ENCODE measurements at regions not wholly inside any gene's neighbourhood (a gene's known extent, or its start where the extent isn't known, plus 50 kb on each side); places are given as distances from the start of the nearest gene placed in this dataset.

DNA sequence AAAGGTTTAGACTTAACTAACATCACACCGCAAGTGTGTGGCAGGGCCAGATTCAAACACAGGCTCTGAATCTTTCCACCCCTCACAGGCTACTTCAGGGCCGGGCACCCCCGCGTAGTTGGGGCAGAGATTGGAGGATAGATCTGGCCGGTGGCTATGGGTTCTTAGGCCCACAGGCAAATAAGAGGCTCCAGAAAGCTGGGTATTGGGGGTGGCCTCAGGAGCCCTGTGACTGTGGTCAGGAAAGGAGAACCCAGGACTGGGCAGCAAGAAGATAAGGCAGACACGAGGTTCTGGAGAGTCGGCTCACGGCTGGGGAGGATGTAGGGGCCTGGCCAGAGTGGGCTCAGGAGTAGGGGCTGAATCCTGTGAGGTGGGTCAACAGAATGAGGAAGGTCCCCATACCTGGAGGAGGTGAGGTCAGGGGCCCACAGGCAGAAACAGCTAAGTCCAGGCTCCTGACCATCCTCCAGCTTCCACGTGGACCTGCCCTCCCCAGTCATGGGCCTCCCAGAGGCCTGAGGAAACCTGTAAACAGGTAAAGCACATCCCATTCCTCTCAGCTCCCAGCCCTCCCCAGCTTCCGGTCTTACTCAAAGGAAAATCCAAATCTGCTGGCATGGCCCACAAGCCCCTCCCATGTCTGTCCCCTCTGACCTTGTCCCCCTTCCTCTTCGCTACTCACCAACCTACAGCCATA, 306.2 kb downstream of the MATN1 start:
- no peak for DNase-seq

GRCh38 chr1:30416221-30416820, 307.1 kb downstream of the MATN1 start:
- no peak for DNase-seq

DNA sequence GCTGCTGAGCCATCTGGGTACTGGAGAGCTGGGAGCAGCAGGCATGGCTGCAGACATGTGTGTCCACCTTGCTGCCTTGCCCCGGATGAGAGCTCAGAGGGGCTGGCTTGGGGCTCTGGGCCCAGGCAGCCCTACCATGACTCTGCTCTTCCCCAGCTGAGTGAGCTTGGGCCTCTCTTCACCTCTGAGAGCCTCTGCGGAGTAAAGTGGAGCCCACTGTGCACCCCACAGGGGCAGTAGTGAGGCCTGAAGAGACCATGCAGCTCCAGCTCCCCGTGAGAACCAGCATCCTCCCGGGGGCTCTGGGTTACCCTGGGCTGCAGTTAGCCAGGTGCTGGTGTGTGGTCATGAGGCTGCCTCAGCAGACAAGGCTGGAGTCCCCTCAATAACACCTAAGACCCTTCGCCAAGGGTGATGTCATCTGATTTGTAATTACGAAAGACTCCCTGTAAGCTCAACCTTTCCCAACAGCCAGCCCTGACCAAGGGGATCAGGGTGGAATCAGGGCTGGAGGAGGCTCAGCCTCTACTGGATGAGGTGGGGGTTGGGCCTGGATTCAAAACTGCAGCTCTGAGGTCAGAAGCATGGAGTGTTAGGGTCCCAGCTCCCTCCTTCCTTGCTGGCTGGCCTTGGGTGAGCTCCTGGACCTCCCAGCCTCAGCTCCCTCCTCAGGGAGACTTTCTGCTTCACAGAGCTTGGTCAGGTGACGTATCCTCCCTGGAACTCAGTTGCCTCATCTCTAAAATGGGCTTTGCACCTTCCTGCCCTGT, 308.0 kb downstream of the MATN1 start:
- no peak for DNase-seq

GRCh38 chr1:30414851-30415165, 308.6 kb downstream of the MATN1 start:
- DNase-seq: no peak

DNA sequence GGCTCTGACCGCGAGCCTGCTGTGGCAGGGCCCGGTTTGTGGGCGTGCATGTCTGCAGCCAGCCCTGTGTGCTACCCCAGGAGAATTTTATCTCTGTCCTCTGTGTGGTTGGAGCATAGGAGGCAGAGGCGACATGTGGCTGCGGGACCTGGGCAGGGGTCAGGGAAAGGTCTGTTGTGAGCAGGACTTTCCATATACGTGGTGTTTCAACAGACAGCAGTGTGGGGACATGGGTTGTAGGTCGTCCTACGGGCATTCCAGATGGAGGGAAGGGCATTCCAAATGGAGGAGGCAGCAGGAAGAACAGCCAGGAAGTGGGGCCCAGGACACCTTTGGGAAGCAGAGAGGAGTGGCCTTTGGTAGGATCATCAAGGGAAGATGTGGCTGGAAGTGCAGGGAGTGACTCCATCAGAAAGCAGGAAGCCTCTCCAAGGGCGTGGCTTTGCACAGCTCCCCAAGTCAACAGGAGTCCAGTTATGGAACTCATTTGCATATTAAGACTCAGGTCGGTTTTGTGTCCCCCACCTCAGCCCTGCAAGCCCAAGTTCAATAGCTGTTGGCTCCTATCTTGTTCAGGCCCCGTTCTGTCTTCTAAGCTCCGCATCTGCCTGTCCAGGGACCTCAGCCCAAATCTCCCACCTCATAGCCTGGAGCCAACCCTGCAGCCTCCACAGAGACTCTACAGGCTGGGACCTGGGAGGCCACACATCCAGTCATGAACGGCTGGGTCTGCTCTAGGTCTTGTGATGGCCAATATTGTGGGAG, 309.1 kb downstream of the MATN1 start:
- no peak for DNase-seq

DNA sequence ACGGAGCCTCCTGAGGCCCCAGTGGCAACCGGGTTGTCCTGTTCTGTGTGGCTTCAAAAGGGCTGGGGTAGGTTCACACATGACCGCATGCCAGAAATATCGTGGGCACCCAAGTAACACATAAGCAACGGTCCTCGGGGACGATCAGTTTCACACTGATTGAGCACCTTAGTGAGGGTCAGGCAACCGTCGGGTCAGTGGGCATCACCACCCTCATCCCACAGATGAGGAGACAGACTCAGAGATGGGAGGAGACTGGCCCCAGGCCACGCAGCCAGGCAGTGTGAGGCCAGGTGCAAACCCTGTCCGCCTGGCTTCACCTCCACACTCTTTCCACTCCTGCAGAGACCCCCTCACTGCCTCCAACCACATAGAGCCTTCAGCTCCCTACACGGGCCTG, 309.8 kb downstream of the MATN1 start:
- DNase-seq: no peak

DNA sequence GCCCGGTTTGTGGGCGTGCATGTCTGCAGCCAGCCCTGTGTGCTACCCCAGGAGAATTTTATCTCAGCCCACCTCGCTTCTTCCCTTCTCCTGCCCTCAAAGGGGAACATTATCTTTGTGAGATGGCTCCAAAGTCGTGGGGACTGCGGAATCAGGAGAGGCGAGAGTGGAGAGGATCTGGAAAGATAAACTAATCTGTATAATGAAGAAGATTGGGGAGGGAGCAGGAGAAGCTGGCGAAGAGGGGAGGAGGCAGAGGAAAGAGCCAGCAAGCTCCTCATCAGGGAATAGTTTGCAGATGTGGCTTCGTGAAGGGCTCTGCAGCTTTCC, 310.3 kb downstream of the MATN1 start:
- no peak for DNase-seq

GRCh38 chr1:30412241-30413110, 310.9 kb downstream of the MATN1 start:
- DNase-seq: no peak

GRCh38 chr1:30411206-30411605, 312.2 kb downstream of the MATN1 start:
- no peak for DNase-seq

GRCh38 chr1:30410153-30410851, 313.1 kb downstream of the MATN1 start:
- DNase-seq: no peak

GRCh38 chr1:30409476-30410152, 313.8 kb downstream of the MATN1 start:
- no peak for DNase-seq

GRCh38 chr1:30407865-30408580, 315.4 kb downstream of the MATN1 start:
- no peak for DNase-seq

GRCh38 chr1:30406996-30407864, 316.2 kb downstream of the MATN1 start:
- no peak for DNase-seq

DNA sequence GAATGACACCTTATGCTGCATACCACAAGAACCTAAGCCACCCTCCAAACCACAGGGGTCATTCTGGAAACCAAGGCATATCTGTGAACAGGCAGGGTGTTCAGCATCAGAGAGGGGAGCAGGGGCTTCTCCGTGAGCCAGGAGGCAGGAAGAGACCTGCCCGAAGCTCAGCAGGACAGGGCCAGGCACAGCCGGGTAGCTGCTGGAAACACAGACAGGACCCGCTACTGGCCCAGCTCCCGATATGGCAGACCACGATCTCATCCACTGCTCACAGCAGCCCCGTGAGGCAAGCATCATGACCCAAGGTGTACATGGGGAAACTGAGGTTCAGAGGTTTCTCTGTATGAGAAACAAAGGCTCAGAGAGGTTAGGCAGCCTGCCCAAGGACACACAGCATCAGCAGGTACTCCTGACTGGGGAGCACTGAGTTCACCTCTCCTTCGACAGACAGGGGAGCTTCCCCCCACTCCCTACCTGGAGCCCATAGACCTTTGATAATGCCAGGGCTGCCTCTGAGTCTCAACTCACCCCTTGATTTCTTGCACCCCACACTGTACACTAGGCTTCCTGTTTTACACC, 317.7 kb downstream of the MATN1 start:
- no peak for DNase-seq

DNA sequence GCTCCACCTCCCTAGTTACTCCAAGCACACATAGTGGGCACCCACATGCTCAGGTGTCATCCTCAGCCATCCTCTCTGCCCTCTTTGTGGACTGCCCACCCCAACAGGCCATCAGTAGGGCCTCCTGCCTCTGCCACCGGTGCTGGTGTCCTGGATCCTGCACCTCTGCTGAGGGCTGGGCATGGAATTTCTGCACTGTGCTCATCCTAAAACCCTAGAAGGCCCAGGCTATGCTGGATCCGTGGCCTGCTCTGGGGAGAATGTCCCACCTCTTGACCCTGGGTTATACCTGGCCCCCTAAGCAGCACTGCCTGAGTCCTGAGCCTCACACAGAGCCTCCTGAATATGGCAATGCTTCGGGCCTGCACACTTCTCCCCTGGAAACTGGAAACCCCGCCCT, 318.3 kb downstream of the MATN1 start:
- no peak for DNase-seq

DNA sequence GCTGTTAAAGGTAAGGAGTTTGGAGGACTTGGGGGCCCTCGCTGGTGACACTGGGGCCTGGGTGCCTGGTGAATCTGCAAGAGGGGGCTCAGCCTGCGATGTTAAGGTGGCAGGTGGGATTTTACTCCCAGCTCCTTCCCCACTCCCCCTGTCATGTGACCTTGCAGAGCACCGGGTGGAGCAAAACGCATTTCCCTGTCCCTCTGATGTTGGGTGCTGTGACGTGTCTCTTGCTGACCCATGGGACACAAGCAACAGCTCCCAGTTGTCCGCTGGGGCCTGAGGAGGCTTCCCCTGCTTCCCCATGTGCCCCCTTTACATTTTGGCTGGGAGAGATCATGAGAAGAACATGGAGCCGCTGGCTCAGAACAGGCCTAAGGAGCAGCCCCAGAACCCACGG, 319.0 kb downstream of the MATN1 start:
- DNase-seq: no peak

- no peak for DNase-seq
Observed at GRCh38 chr1:30403726-30404125, 319.7 kb downstream of the MATN1 start.

- DNase-seq: no peak
Observed at GRCh38 chr1:30403061-30403645, 320.2 kb downstream of the MATN1 start.

GRCh38 chr1:30402031-30402430, 321.4 kb downstream of the MATN1 start:
- no peak for DNase-seq
